ENCODE measurements at regions not wholly inside any gene's neighbourhood (a gene's known extent, or its start where the extent isn't known, plus 50 kb on each side); places are given as distances from the start of the nearest gene placed in this dataset.

DNA sequence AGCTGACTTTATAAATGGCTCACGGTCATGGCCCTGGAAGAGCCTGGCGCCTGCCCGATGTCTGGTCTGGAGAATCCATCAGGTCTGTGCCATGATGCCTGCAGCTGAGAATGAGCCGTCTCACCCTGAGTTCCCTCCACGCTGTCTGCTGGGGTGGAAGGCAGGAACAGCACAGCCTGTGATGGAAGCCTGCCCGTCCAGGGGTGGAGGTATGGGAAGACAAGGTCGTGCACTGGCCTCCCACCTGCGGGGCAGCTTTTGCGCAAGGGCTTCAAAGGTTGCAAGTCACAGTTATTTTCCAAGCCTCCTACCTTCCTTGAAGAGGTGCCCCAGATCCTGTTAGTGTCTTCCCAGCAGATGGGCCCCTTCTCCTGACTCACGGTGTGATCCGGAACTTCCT lies 275.5 kb downstream of the FAM43A start:
- DNase-seq (ENCODE audit: extremely low read depth in 1 of 2, low read depth in 1 of 2): no peak

DNA sequence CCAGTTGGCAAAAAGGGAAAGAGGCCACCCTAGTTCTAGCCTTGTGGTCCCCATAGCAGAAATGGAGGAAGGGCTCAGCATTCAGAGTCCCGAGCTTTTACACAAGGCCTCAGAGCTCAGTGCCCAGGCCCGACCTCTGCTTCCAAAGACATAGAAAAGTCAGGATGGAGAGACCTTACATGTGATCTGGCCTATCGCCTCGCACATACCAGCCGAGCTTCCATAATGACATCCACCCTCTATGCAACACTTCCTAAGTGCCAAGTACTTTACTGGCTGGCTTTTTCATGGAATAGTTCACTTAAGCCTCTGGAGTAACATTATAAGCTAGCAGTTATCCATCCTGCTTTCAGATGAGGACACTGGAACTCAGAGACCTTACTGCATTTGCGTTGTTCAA lies 275.9 kb downstream of the FAM43A start:
- DNase-seq (ENCODE audit: extremely low read depth in 1 of 2, low read depth in 1 of 2): no peak

DNA sequence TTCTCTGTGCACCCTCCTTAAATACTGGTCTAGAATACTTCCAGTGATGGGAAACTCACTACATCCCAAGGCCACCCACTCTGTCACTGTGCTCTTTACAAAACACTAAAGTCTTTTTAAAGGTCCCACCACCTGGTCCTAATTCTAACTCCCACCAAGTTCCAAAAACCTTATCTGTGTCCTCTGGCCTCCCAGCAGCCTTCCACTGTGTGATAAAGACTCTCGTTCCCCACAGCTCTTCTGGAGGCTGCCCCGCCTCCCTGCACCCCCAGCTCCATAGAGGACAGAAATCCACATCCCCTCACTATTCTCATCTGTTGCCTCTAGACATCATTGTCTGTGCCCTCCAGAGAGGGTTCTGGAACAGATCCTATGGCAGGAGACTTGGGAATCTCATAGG lies 276.4 kb downstream of the FAM43A start:
- no peak for DNase-seq (ENCODE audit: extremely low read depth in 1 of 2, low read depth in 1 of 2)

DNA sequence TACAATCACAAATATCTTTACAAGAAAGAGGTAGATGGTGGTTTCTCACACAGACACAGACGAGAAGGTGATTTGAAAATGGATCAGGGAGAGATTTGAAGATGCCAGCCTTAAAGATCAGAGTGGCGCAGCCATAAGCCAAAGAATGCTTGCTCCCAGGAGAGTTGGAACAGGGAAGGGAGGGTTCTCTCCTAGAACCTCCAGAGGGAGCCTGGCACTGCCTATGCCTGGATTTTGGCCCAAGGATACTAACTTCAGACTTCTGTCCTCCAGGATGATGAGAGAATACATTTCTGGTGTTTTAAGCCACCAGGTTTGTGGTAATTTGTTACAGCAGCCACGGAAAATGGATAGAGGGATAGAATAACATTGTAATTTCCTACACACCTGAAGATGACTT lies 279.1 kb downstream of the FAM43A start:
- DNase-seq (ENCODE audit: extremely low read depth in 1 of 2, low read depth in 1 of 2): no peak

DNA sequence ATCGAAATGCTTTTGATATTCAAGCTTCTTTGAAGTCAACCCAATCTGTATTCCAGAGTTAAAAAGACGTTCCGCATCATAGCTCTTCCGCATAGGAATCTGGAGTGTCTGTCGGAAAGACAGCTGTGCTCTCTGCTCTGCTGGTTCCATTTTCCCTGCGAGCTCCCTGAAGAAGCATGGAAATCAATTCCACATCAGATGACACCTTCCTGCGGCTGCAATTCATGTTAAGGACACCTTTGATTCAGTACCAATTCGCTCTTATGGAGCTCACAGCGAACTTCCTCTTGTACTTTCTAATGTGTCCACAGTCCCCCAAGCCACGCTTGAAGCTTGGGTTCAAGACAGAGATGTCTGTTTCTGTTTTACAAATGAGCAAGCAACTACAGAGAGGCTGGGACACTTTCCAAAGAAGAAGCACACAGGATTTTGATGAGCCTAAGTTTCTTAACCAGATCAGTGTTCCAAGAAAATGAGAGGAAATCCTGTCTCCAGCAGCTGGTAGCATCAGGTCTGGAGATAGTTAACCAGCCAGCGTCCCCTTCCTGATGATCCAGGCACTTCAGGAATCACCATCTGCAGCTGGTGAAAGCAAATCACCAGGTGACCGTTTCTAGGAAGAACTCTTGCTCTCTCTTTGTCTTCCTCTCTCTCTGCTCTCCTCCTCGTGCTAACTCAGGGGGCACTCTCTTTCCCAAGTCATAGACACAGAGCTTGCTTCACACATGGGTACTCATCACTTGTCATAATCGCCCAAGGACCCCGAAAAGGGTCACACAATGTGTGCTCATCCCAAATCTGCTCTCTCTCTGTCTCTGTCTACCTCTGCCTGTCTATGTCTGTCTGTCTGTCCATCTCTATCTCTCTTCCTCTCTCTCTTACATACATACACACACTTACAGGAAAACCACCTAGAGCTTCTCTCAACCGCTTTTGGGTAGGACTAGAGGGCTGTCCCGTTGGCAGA lies 281.8 kb downstream of the FAM43A start:
- DNase-seq (ENCODE audit: extremely low read depth in 1 of 2, low read depth in 1 of 2): no peak

DNA sequence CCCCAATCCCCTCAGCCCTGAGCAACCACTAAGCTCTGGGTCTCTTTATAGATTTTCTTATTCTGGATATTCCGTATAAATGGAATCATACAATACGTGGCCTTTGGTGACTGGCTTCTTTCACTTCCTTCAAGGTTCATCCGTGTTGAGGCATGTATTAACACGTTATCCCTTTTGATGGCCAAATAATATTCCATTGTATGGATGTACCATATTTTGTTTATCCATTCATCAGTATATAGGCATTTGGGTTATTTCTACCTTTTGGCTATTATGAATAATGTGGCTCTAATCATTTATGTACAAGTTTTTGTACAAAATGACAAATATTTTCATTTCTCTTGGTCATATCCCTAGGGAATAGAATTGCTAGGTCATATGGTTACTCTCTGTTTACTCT lies 284.4 kb downstream of the FAM43A start:
- DNase-seq (ENCODE audit: extremely low read depth in 1 of 2, low read depth in 1 of 2): no peak

DNA sequence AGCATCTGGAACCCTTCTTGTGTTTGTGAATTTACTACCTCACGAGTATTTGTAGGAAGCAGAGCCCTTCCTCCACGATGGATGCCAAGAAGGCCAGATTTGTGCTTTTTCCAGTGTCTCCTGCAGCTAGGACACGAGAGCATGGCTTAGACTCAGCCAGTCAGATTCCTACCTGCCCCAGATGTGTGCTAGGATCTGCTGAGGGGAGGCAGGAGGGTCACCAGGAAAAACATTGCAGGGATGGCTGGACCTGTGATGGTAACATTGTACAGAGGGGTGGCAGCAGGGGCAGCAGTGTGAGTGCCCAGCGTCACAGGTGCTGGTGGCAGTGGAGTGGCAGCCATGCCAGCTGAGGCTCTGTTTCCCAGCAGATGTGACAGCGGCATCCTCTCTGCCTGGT lies 285.3 kb downstream of the FAM43A start:
- DNase-seq (ENCODE audit: extremely low read depth in 1 of 2, low read depth in 1 of 2): no peak

DNA sequence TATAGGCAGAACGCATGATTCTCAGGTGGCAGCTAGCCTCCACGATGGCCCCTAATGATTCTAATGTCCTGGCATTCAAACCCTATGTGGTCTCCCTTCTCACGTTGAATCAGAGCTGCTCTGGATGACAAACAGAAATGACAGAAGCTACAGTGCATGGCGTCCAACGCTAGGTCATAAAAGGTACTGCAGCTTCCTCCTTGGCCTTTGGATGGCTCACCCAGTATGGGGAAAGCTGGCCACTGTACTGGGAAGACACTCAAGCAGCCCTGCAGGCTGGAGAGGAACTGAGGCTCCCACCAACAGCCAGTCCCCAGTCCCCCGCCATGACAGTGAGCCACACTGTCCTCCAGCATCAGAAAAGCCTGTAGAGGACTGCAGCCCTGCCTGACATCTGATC lies 286.3 kb downstream of the FAM43A start:
- DNase-seq (ENCODE audit: extremely low read depth in 1 of 2, low read depth in 1 of 2): no peak

DNA sequence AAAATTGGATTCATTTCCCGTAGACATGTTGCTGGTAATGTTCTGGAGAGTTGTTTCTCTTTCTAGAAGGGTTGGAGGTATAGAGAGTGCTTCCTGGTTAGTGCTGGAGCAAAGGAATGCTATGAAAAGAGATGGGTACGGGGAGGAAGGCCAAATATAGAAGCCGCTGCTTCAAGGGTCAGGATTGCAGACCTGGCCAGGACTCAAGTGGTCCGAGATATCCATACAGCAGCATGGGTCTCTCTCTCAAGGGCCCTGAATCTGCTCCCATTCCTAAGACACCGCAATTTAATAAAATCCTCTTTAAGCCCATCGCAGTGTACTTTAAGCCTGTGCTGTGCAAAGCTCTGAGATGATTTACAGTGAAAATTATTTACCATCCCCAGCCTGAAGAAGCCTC lies 287.0 kb downstream of the FAM43A start:
- no peak for DNase-seq (ENCODE audit: extremely low read depth in 1 of 2, low read depth in 1 of 2)

DNA sequence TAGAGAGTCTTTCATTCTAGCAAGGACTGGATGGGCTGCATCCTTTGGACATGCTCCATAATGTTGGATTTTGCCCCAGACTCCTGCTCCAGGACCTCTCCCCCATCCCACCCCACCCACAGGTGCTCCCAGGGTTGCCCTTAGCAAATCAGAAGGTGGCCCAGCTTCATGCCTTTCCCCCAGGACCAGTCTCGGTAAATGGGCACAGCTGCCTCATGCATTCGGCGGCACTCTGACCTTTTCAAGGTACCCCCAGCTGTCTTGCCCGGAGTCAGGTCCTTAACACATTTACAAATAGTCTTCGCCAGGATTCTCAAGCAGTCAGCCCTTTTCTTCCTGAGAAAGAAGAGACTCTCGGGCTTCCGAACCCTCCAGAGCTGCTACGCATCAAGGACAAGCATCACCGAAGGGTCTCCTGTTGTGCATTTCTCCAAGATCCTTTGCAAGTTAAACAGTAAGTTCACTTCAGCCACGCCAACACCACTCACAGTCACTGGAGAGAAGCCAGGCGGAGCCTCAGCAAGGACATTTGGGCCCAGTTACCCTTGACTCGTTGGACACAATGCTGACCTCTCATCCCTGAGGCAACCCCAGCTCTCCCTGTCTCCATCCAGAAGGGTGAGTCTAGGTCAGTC lies 287.8 kb downstream of the FAM43A start:
- DNase-seq (ENCODE audit: extremely low read depth in 1 of 2, low read depth in 1 of 2): no peak

DNA sequence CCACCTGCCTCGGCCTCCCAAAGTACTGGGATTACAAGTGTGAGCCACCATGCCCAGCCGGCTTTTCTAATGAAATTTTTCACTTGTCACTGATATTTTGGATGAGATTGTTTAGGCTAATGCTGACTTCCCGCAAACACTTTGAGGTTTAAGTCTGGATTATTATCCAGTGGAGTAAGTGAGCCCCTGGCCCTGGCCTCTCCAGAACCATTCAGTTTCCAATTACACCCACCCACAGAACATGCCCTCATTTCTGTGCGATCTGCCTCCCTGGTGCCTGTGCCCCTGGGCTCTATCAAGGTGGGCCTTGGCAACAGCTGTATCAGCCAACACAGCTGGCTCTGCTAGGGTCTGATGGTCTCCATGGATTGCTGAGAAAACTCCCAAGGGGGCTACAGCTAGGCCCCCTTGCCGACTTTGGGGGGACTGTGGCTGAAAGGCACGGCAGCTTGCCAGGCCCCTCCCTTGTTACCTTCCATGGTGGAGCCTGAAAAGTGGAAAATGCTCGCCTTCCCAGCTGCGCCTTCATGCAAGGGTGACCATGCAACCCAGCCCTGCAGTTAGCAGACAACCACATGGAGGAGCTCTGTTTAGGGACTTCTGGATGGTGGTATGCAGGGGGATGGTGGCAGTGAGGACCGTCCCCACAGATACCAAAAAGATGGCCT lies 288.9 kb downstream of the FAM43A start:
- no peak for DNase-seq (ENCODE audit: extremely low read depth in 1 of 2, low read depth in 1 of 2)

DNA sequence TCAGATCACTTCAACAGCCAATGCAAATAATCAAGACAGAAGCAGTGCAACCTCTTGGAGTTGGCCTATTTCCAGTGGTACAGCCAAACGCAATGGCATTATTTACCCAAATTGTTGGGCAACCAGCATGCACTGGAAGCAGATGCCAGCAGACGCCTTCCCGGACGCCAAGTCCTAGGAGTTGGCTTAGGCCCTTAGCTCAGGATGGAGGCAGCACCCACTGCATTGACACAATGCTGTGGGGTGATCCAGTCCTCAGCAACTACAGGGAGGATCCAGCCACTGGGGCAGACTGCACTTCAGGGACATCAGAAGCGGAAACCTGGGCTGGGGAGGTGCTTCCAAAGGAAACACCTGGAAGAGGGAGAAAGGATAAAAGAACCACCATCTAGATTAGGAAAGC lies 290.4 kb downstream of the FAM43A start:
- no peak for DNase-seq (ENCODE audit: extremely low read depth in 1 of 2, low read depth in 1 of 2)

DNA sequence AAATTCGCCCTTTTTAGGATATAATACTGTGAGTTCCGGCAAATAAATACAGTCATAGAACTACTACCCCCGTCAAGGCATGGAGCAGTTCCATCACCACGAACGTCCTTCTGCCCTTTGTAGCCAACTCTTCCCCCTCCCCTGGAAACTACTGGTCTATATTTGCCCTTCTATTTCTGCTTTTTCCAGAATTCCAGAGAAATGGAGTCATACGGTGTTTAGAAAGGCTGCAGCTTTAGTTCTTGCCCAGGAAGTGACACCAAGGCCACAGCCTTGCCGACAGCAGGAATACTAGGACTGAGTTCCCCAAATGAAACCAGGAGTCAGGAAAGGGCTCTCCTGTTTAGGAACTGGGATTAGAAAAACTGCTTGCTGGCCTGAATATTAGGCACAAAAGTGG lies 291.2 kb downstream of the FAM43A start:
- DNase-seq (ENCODE audit: extremely low read depth in 1 of 2, low read depth in 1 of 2): no peak

DNA sequence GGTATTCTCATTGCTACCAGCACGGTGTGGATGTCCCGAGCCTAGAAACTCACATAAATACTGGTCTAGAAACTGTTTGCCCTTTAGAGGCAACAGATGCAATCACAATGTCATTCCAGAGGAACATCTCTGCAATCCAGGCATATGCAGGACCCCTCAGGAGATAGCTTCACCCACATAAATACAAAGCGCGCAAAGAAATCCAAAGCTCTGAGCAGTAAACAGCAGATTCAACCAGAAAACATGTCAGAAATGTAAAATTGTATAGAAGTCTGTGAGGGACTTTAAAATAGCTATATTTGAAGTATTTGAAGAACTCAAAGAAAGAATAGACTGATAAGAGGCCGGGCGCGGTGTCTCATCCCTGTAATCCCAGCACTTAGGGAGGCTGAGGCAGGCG lies 291.7 kb downstream of the FAM43A start:
- no peak for DNase-seq (ENCODE audit: extremely low read depth in 1 of 2, low read depth in 1 of 2)

DNA sequence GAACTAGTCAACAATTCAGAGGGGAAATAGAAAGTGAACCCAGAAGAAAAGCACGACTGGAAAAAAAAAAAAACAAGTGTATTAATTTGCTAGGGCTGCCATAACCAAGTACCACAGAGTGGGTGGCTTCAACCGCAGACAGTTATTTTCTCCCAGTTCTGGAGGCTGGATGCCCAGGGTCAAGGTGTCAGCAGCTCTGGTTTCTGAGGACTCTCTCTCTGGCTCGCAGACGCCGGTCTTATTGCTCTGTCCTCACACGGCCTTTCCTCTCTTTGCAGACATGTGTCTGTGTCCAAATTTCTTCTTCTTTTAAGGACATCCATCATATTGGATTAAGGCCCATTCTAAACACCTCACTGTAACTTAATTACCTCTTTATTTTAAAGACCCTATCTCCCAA lies 291.8 kb downstream of the XXYLT1 start:
- no peak for DNase-seq (ENCODE audit: extremely low read depth in 1 of 2, low read depth in 1 of 2)

DNA sequence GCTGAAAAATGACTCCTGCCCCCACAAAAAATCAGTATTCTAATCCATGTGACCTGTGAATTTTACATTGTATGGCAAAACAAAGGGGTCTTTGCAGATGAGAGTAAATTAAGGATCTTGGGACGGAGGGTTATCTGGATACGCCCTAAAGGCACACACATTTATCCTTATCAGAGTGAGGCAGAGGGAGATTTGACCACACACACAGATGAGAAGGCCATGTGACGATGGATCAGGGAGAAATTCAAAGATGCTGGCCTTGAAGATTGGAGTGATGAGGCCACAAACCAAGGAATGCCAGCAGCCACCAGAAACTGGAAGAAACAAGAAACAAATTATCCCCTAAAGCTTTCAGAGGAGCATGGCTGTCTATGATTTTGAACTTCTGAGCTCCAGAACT lies 288.5 kb downstream of the XXYLT1 start:
- DNase-seq (ENCODE audit: extremely low read depth in 1 of 2, low read depth in 1 of 2): no peak

DNA sequence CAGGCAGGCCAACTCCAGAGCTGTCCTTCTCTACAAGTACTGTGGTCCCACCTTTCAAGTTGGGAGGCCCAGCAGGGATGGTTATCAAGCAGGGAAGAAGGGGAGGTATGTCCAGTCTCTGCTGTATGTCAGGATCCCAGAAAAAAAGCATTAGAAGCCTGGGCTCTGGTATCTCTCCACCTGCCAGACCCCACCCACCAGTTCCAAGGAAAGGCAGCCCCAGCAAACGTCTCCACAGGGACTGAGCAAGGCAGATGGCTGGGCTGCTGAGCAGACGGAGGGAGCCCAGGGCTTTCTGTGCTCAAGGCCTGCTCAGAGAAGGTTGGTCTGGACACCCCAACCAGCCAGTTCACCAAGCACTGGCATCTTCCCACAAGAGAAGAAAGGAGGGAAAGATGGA lies 287.8 kb downstream of the XXYLT1 start:
- no peak for DNase-seq (ENCODE audit: extremely low read depth in 1 of 2, low read depth in 1 of 2)

DNA sequence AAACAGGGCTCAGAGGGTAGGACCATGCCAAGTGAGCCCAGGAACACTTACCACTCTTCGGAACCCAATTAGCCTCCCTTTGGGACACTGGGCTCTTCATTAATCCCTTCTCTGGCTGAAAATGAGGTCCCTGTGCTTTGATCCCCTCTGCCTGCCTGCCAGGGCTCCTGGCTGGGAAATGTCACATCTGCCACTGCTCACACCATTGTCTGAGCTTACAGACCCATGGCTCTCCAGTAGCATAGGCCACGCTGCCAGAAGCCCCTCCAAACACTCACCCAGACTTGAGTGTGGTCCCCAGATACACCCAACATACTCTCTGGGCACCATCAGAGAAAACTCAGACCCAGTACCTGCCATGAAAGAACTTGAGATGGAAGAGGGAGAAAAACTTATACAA lies 287.3 kb downstream of the XXYLT1 start:
- no peak for DNase-seq (ENCODE audit: extremely low read depth in 1 of 2, low read depth in 1 of 2)

DNA sequence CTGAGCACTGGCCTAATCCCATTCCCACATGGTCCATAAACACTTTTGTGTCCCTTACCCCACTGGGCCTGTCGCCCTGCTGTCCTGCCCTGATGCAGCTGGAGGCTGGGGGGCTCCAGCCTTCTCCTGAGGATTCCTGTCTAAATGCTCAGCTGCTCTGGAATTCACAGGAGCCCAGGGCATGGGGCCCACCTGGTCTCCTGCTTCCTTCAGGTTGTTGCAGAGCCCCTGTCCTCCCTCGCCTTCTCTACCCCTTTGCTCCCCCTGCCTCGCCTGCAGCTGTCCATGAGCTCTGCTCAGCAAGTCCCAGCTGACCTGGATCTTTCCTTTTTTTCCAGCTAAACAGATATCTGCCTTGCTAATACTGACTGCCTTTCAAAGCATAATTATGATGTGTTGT lies 286.9 kb downstream of the XXYLT1 start:
- DNase-seq (ENCODE audit: extremely low read depth in 1 of 2, low read depth in 1 of 2): no peak

DNA sequence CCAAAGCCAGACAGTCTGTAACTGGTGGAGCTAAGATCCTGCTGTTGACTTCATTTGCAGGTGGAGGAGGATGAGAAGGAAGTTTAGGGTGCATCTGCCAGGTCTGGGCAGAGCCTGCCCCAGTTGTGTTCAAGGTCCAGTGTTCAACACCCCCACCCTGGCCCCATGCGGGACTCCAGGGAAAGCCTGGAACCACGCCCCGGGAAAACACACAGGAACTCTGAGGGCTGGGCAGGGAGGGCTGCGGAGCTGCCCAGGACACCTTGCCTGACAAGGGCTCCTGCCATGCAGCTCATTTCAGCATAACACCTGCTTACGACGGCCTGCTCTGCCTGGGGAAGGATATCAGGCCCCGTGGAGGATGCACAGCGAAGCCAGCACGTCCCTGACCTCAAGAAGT lies 286.3 kb downstream of the XXYLT1 start:
- no peak for DNase-seq (ENCODE audit: extremely low read depth in 1 of 2, low read depth in 1 of 2)

DNA sequence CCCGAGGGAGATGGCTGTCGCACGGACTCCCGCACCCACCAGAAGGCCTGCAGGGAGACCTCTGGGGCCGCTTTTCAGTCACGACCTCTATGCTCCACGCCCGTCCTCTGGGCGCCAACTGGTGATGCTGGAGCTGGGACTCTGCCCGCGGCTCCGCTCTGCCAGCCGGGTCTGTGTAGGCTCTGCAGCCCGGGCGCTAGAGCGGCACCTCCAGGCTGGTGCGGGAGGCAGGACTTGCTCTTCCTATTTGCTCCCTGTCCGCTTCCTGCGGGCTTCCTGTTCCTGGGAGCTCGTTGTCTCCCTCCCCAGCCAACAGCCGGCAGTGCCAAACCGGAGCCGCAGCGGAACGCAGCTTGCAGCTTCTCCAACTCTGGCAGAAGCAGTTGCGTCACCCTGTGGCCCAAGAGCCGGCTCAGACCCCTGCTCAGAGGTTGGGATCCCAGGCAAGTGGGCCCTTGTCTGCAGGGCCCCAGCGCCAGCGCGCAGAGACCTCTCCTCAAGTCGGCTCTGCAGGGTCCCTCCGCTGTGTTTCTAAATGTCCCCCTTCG lies 285.9 kb downstream of the XXYLT1 start:
- no peak for DNase-seq (ENCODE audit: extremely low read depth in 1 of 2, low read depth in 1 of 2)
